ENCODE measurements at regions not wholly inside any gene's neighbourhood (a gene's known extent, or its start where the extent isn't known, plus 50 kb on each side); places are given as distances from the start of the nearest gene placed in this dataset.

DNA sequence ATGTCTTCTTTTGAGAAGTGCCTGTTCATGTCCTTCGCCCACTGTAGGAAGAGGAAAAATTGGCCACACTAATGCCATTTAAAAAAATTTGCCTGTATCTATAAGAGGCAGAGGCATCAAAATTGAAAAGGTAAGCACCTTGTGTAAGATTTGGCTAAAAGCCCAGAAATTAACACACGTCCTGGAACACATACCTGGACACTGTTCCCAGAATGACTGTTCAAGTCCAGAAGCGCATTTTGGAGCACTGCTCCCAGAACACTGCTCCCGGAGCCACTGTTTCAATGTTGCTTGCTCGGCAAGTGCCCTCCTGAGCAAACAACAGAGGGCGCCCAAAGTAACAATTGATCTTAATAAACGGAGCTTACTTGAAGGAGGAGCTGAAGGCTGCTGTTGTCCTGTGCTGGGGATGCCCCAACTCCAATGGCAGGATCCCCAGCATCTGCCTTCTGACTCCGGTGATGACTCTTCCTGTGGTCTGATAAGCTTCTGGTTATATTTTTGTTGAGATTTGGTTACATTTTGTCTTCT lies 1958.6 kb downstream of the C4orf33 start:
- H3K27ac ChIP-seq: no peak overlapping the region

DNA sequence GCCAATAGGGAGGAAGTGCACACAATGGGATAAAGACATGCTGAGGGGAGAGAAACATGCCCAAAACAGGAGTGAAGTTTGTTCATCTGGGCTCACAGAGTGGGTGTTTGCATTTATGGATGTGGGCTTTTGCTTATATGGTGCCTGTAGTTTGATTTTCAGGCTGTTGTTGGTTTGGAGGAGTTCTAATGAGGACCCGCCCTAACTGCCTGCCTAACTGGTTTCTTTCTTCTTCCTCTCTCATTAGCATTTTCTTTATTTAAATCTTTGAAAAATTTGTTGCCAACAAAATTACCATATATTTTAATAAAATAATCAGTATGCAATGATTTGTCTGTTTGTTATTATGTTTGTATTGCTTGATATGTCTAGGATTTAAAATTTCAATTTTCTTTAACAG lies 1965.8 kb downstream of the C4orf33 start:
- Histone ChIP-seq H3K27me3 (ENCODE audit: insufficient read depth, low read depth) (no peaks in the 10 kb centered on the region), H3K79me2 (ENCODE audit: insufficient read depth, low read depth) (no peaks in the 10 kb centered on the region), H3K4me3 (IDR thresholded peaks at IDR 0.05; ENCODE audit: insufficient read depth, low read depth, low read length) (no peak overlapping the region), H2AFZ (ENCODE audit: low read depth) (no peak overlapping the region), H3K27ac (no peak overlapping the region), H3K4me1 (ENCODE audit: low read depth, poor library complexity, severe bottlenecking) (no peaks in the 10 kb centered on the region), H3K9ac (no peak overlapping the region), H3K4me2 (no peak overlapping the region), H4K20me1 (ENCODE audit: insufficient read depth) (no peaks in the 10 kb centered on the region), H3K36me3 (ENCODE audit: insufficient read depth) (no peaks in the 10 kb centered on the region)
- TF ChIP-seq, protein P1, sequence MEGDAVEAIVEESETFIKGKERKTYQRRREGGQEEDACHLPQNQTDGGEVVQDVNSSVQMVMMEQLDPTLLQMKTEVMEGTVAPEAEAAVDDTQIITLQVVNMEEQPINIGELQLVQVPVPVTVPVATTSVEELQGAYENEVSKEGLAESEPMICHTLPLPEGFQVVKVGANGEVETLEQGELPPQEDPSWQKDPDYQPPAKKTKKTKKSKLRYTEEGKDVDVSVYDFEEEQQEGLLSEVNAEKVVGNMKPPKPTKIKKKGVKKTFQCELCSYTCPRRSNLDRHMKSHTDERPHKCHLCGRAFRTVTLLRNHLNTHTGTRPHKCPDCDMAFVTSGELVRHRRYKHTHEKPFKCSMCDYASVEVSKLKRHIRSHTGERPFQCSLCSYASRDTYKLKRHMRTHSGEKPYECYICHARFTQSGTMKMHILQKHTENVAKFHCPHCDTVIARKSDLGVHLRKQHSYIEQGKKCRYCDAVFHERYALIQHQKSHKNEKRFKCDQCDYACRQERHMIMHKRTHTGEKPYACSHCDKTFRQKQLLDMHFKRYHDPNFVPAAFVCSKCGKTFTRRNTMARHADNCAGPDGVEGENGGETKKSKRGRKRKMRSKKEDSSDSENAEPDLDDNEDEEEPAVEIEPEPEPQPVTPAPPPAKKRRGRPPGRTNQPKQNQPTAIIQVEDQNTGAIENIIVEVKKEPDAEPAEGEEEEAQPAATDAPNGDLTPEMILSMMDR (conservative IDR thresholded peaks at IDR 0.05; ENCODE audit: low read depth, low read length): no peak

More for the DNA sequence above, 1958.6 kb downstream of the C4orf33 start:
- Histone ChIP-seq H4K20me1 (ENCODE audit: insufficient read depth) (no peaks in the 10 kb centered on the region), H3K9ac (no peak overlapping the region), H3K27me3 (ENCODE audit: insufficient read depth, low read depth) (no peaks in the 10 kb centered on the region), H2AFZ (ENCODE audit: low read depth) (no peak overlapping the region), H3K4me3 (IDR thresholded peaks at IDR 0.05; ENCODE audit: insufficient read depth, low read depth, low read length) (no peak overlapping the region), H3K36me3 (ENCODE audit: insufficient read depth) (no peaks in the 10 kb centered on the region), H3K4me2 (no peak overlapping the region), H3K79me2 (ENCODE audit: insufficient read depth, low read depth) (no peaks in the 10 kb centered on the region), H3K4me1 (ENCODE audit: low read depth, poor library complexity, severe bottlenecking) (no peaks in the 10 kb centered on the region)
- TF ChIP-seq, protein P1 (conservative IDR thresholded peaks at IDR 0.05; ENCODE audit: low read depth, low read length): no peak

- Histone ChIP-seq H3K36me3 (ENCODE audit: insufficient read depth) (no peaks in the 10 kb centered on the region), H2AFZ (ENCODE audit: low read depth) (no peak overlapping the region), H3K4me3 (IDR thresholded peaks at IDR 0.05; ENCODE audit: insufficient read depth, low read depth, low read length) (no peak overlapping the region), H3K9ac (no peak overlapping the region), H3K4me1 (ENCODE audit: low read depth, poor library complexity, severe bottlenecking) (no peaks in the 10 kb centered on the region), H4K20me1 (ENCODE audit: insufficient read depth) (no peaks in the 10 kb centered on the region), H3K79me2 (ENCODE audit: insufficient read depth, low read depth) (no peaks in the 10 kb centered on the region), H3K27me3 (ENCODE audit: insufficient read depth, low read depth) (no peaks in the 10 kb centered on the region), H3K27ac (no peak overlapping the region), H3K4me2 (no peak overlapping the region)
- TF ChIP-seq, protein P1 (conservative IDR thresholded peaks at IDR 0.05; ENCODE audit: low read depth, low read length): no peak
Measured at GRCh38 chr4:131063878-131064277, 1967.9 kb downstream of the C4orf33 start.

- Histone ChIP-seq H3K36me3 (ENCODE audit: insufficient read depth) (no peaks in the 10 kb centered on the region), H3K4me2 (no peak overlapping the region), H3K27ac (no peak overlapping the region), H3K4me1 (ENCODE audit: low read depth, poor library complexity, severe bottlenecking) (no peaks in the 10 kb centered on the region), H3K27me3 (ENCODE audit: insufficient read depth, low read depth) (no peaks in the 10 kb centered on the region), H2AFZ (ENCODE audit: low read depth) (no peak overlapping the region), H3K9ac (no peak overlapping the region), H3K79me2 (ENCODE audit: insufficient read depth, low read depth) (no peaks in the 10 kb centered on the region), H3K4me3 (IDR thresholded peaks at IDR 0.05; ENCODE audit: insufficient read depth, low read depth, low read length) (no peak overlapping the region), H4K20me1 (ENCODE audit: insufficient read depth) (no peaks in the 10 kb centered on the region)
- TF ChIP-seq, protein P1 (conservative IDR thresholded peaks at IDR 0.05; ENCODE audit: low read depth, low read length): no peak
Measured at GRCh38 chr4:131081069-131081468, 1985.1 kb downstream of the C4orf33 start.

All from KMS-11 (cell line).